H1 (cell line): ENCODE measurements at regions not wholly inside any gene's neighbourhood (a gene's known extent, or its start where the extent isn't known, plus 50 kb on each side); places are given as distances from the start of the nearest gene placed in this dataset.

Experiments used
- CTCF ChIA-PET: fragments of 300-600 bp; sonication (Branson Sonifier 250); formaldehyde crosslinking; loops from one replicate; lab custom pipeline; 2021; ENCODE audit not compliant: partially characterized antibody; lab: Charles Lee
- POLR2A ChIA-PET: fragments of 300-600 bp; sonication (Branson Sonifier 250); formaldehyde crosslinking; loops from one replicate; lab custom pipeline; 2021; ENCODE audit warnings: inconsistent platforms; ENCODE audit not compliant: partially characterized antibody; lab: Charles Lee
- DNase-seq, 2 experiments: peaks; one replicate each; pipeline versions ENCODE4 v3.0.0 to v3.0.0-alpha.2; 2010 to 2022; ENCODE audit warnings: low spot score in 2 of 2, low read depth in 1 of 2, mixed read lengths in 1 of 2
- FAIRE-seq: peaks from 2 replicates; lab custom pipeline; 2011; peaks lifted over from hg19 to GRCh38; lab: Jason Lieb, UNC
- H2AFZ ChIP-seq: 2 replicates; pipeline ENCODE4 v1.8.1; 2012; ENCODE audit warnings: low read length, inconsistent platforms
- H2AK5ac ChIP-seq: 2 replicates; pipeline ENCODE4 v1.6.1; 2013; ENCODE audit warnings: low read depth, low read length
- H2BK120ac ChIP-seq: replicated peaks from 2 replicates; pipeline ENCODE3; 2013; ENCODE audit warnings: low read depth, low read length, inconsistent platforms
- H2BK12ac ChIP-seq: 2 replicates; pipeline ENCODE4 v1.6.1; 2013; ENCODE audit warnings: low read depth, low read length
- H2BK15ac ChIP-seq: 2 replicates; pipeline ENCODE4 v1.6.1; 2013; ENCODE audit warnings: low read length
- H2BK20ac ChIP-seq: 2 replicates; pipeline ENCODE4 v1.6.1; 2013; ENCODE audit warnings: low read length
- H2BK5ac ChIP-seq: 2 replicates; pipeline ENCODE4 v1.6.1; 2013; ENCODE audit warnings: low read depth, low read length
- H3K14ac ChIP-seq: 2 replicates; pipeline ENCODE4 v1.6.1; 2013; ENCODE audit warnings: inconsistent platforms; ENCODE audit not compliant: insufficient read length
- H3K18ac ChIP-seq: 2 replicates; pipeline ENCODE4 v1.6.1; 2013; ENCODE audit warnings: low read length; ENCODE audit errors: extremely low read depth
- H3K23ac ChIP-seq: 2 replicates; pipeline ENCODE4 v1.6.1; 2013; ENCODE audit warnings: inconsistent platforms; ENCODE audit not compliant: insufficient read length
- H3K23me2 ChIP-seq: 2 replicates; pipeline ENCODE4 v1.6.1; 2013; ENCODE audit warnings: low read depth, low read length
- H3K27ac ChIP-seq: 2 replicates; pipeline ENCODE4 v1.6.1; 2011; ENCODE audit warnings: low read depth, low read length, inconsistent platforms
- H3K27me3 ChIP-seq, 4 experiments: replicated peaks in 1 of 4; 1 replicate in 1 of 4; 2 replicates in 3 of 4; pipeline versions ENCODE4 v1.6.1 to v1.8.1; 2011 to 2013; ENCODE audit warnings: low read length in 3 of 4, mild to moderate bottlenecking in 3 of 4, inconsistent platforms in 2 of 4, mixed read lengths in 2 of 4, moderate library complexity in 1 of 4; ENCODE audit not compliant: control insufficient read depth in 3 of 4, insufficient read depth in 3 of 4; ENCODE audit errors: extremely low read depth in 1 of 4
- H3K36me3 ChIP-seq, 4 experiments: 2 replicates each; pipeline versions ENCODE4 v1.6.1 to v1.8.1; 2011 to 2013; ENCODE audit warnings: mild to moderate bottlenecking in 4 of 4, low read length in 3 of 4, moderate library complexity in 2 of 4, control low read depth in 1 of 4, inconsistent platforms in 1 of 4; ENCODE audit not compliant: insufficient read depth in 4 of 4, control insufficient read depth in 2 of 4
- H3K4ac ChIP-seq: replicated peaks from 2 replicates; pipeline ENCODE3; 2013; ENCODE audit warnings: low read length, low read depth, mixed read lengths, inconsistent platforms; ENCODE audit not compliant: insufficient read length
- H3K4me1 ChIP-seq, 4 experiments: replicated peaks in 1 of 4; 1 replicate in 1 of 4; 2 replicates in 3 of 4; pipeline versions ENCODE4 v1.6.1 to v1.8.1; 2011 to 2013; ENCODE audit warnings: low read length in 3 of 4, inconsistent platforms in 2 of 4, mixed read lengths in 1 of 4; ENCODE audit not compliant: insufficient read depth in 4 of 4, control insufficient read depth in 3 of 4
- H3K4me2 ChIP-seq, 2 experiments: 2 replicates each; pipeline versions ENCODE4 v1.6.1 to v1.8.1; 2011 to 2013; ENCODE audit warnings: low read depth in 2 of 2, low read length in 2 of 2, control low read depth in 1 of 2, inconsistent platforms in 1 of 2, mild to moderate bottlenecking in 1 of 2; ENCODE audit not compliant: insufficient read depth in 1 of 2
- H3K4me3 ChIP-seq, 4 experiments: fragments of 200-600, 300-600 bp in 1 of 4; sonication (generic), shearing (Covaris generic), sonication (Bioruptor Twin) in 1 of 4; 2 replicates each; pipeline versions ENCODE4 v1.5.1 to v1.8.1; 2011 to 2016; ENCODE audit warnings: low read length in 4 of 4, low read depth in 3 of 4, control low read depth in 2 of 4, inconsistent platforms in 2 of 4, mild to moderate bottlenecking in 2 of 4, mixed read lengths in 1 of 4, moderate library complexity in 1 of 4; ENCODE audit not compliant: insufficient read depth in 2 of 4; ENCODE audit errors: extremely low read depth in 1 of 4
- H3K56ac ChIP-seq: replicated peaks from 2 replicates; pipeline ENCODE3; 2013; ENCODE audit warnings: low read depth, mild to moderate bottlenecking, mixed read lengths, low read length, inconsistent platforms; ENCODE audit not compliant: insufficient read length
- H3K79me1 ChIP-seq: 2 replicates; pipeline ENCODE4 v1.6.1; 2013; ENCODE audit warnings: low read depth, low read length, control low read depth
- H3K79me2 ChIP-seq, 2 experiments: 2 replicates each; pipeline versions ENCODE4 v1.6.1 to v1.8.1; 2012 to 2013; ENCODE audit warnings: low read length in 2 of 2, mild to moderate bottlenecking in 2 of 2, inconsistent platforms in 1 of 2; ENCODE audit not compliant: insufficient read depth in 2 of 2, control insufficient read depth in 1 of 2
- H3K9ac ChIP-seq, 4 experiments: replicated peaks in 1 of 4; 1 replicate in 1 of 4; 2 replicates in 3 of 4; pipeline versions ENCODE4 v1.6.1 to v1.8.1; 2011 to 2013; ENCODE audit warnings: low read depth in 3 of 4, low read length in 3 of 4, control low read depth in 2 of 4, mild to moderate bottlenecking in 2 of 4, moderate library complexity in 2 of 4, inconsistent platforms in 1 of 4; ENCODE audit errors: extremely low read depth in 1 of 4
- H3K9me3 ChIP-seq, 2 experiments: 2 replicates each; pipeline versions ENCODE4 v1.6.1 to v1.8.1; 2012 to 2013; ENCODE audit warnings: mild to moderate bottlenecking in 2 of 2, moderate library complexity in 2 of 2, control low read depth in 1 of 2, inconsistent platforms in 1 of 2, low read depth in 1 of 2, low read length in 1 of 2, mixed read lengths in 1 of 2; ENCODE audit not compliant: insufficient read depth in 2 of 2
- H4K20me1 ChIP-seq, 2 experiments: replicated peaks in 1 of 2; 2 replicates each; pipeline versions ENCODE3 to v1.8.1; 2011 to 2013; ENCODE audit warnings: inconsistent platforms in 2 of 2, low read length in 2 of 2, mild to moderate bottlenecking in 1 of 2; ENCODE audit not compliant: insufficient read depth in 2 of 2, control insufficient read depth in 1 of 2
- H4K5ac ChIP-seq: 2 replicates; pipeline ENCODE4 v1.6.1; 2013; ENCODE audit warnings: low read length, low read depth, mixed read lengths, inconsistent platforms; ENCODE audit not compliant: insufficient read length
- H4K8ac ChIP-seq: 2 replicates; pipeline ENCODE4 v1.8.0; 2013; ENCODE audit warnings: mild to moderate bottlenecking, moderate library complexity, low read length, inconsistent platforms; ENCODE audit not compliant: insufficient read depth; ENCODE audit errors: extremely low read depth
- H4K91ac ChIP-seq: replicated peaks from 2 replicates; pipeline ENCODE3; 2013; ENCODE audit warnings: low read length, mixed read lengths, inconsistent platforms; ENCODE audit not compliant: insufficient read length
- BRCA1 ChIP-seq: IDR thresholded peaks from 2 replicates; pipeline ENCODE4 v1.6.1; 2012; ENCODE audit warnings: low read depth, low read length, improper control_type of control experiment
- CREB1 ChIP-seq: IDR thresholded peaks from 2 replicates; pipeline ENCODE4 v1.6.1; 2012; ENCODE audit warnings: inconsistent platforms
- EGR1 ChIP-seq: IDR thresholded peaks from 2 replicates; pipeline ENCODE4 v1.6.1; 2011; ENCODE audit warnings: low read depth, low read length, borderline replicate concordance
- NANOG ChIP-seq: IDR thresholded peaks from 2 replicates; pipeline ENCODE4 v1.6.1; 2011; ENCODE audit warnings: low read length, low read depth, mild to moderate bottlenecking, inconsistent platforms; ENCODE audit not compliant: insufficient read depth, poor library complexity, severe bottlenecking
- TCF12 ChIP-seq: IDR thresholded peaks from 2 replicates; pipeline ENCODE4 v1.6.1; 2011; ENCODE audit warnings: low read depth, mild to moderate bottlenecking, low read length
- USF2 ChIP-seq: IDR thresholded peaks from 2 replicates; pipeline ENCODE4 v1.6.1; 2011; ENCODE audit warnings: low read length, improper control_type of control experiment
- YY1 ChIP-seq: IDR thresholded peaks from 2 replicates; pipeline ENCODE4 v1.6.1; 2011; ENCODE audit warnings: low read depth, mild to moderate bottlenecking, low read length
- ZNF274 ChIP-seq: IDR thresholded peaks from 2 replicates; pipeline ENCODE4 v1.7.0; 2012; ENCODE audit warnings: low read length, borderline replicate concordance; ENCODE audit errors: extremely low read depth

- H3K79me2 ChIP-seq = no peaks in the 10 kb centered on the region
- no peak for DNase-seq
- H3K4ac ChIP-seq = no peak overlapping the region
- H3K4me3 ChIP-seq = no peak overlapping the region
- H3K4me1 ChIP-seq = no peaks in the 10 kb centered on the region
- FAIRE-seq = no peak
- no peak overlapping the region for H4K5ac ChIP-seq
- ChIA-PET POLR2A (no interaction called here), CTCF (interaction anchor here (0.9 to 1.8 kb wide), 2 partner anchors 24 to 96 kb away, joined by 4 to 5 read pairs; no protein-coding TSS in a partner anchor)
- peaks cover 9 to 14% of the 10 kb centered on the region in 2 experiments for H3K9me3 ChIP-seq
- H3K27me3 ChIP-seq = no peaks in the 10 kb centered on the region
- no peak overlapping the region for H3K9ac ChIP-seq
- no peak overlapping the region for H2BK20ac ChIP-seq
- no peak overlapping the region for H3K27ac ChIP-seq
- H3K56ac ChIP-seq = no peak overlapping the region
- no peak overlapping the region for H2BK120ac ChIP-seq
- H3K36me3 ChIP-seq = peaks cover 0 to 6% (median 0%) of the 10 kb centered on the region in 4 experiments; a peak in 2 of 8 replicates
- H3K79me1 ChIP-seq = 0 out of 2 replicates have a peak, but pooled peaks cover 3% of the 10 kb centered on the region
- H3K18ac ChIP-seq = no peak overlapping the region
- H2BK12ac ChIP-seq = no peak overlapping the region
- no peak overlapping the region for H3K23ac ChIP-seq
- H2AK5ac ChIP-seq = no peak overlapping the region
- H4K20me1 ChIP-seq = peaks cover 0 to 2% of the 10 kb centered on the region in 2 experiments
- H2AFZ ChIP-seq = no peak overlapping the region
- no peak overlapping the region for H3K4me2 ChIP-seq
- no peak overlapping the region for H4K91ac ChIP-seq
- H2BK5ac ChIP-seq = no peak overlapping the region
- H2BK15ac ChIP-seq = no peak overlapping the region
- no peak overlapping the region for H3K14ac ChIP-seq
- no peak for TF ChIP-seq USF2
- TF ChIP-seq TCF12 = no peak
- no peak for TF ChIP-seq CREB1
- no peak for TF ChIP-seq YY1
- TF ChIP-seq ZNF274 = no peak
- no peak for TF ChIP-seq NANOG
- TF ChIP-seq EGR1 = no peak
- TF ChIP-seq BRCA1 = no peak
- H4K8ac ChIP-seq = no peak overlapping the region
- peaks cover 2% of the 10 kb centered on the region; the same call in 1 of the 2 replicates for H3K23me2 ChIP-seq
These were observed 212.2 kb upstream of the GOLIM4 start for GRCh38 chr3:168307893-168308292.
